MM.1S (cell line): ENCODE measurements at regions not wholly inside any gene's neighbourhood (a gene's known extent, or its start where the extent isn't known, plus 50 kb on each side); places are given as distances from the start of the nearest gene placed in this dataset.

Source experiments
- DNase-seq: peaks from one replicate; pipeline ENCODE4 v3.0.0-alpha.2; 2015
- H2AFZ ChIP-seq: fragments of 300-600 bp; sonication (generic); 2 replicates; pipeline ENCODE4 v1.6.0; 2016; ENCODE audit warnings: antibody characterized with exemption, low read length
- H3F3A ChIP-seq: fragments of 300-600 bp; sonication (generic); 2 replicates; pipeline ENCODE4 v1.6.1; 2016; ENCODE audit warnings: mild to moderate bottlenecking, antibody characterized with exemption, low read length, moderate library complexity, mixed read lengths; ENCODE audit not compliant: insufficient read depth
- H3K27ac ChIP-seq: fragments of 300-600 bp; sonication (generic); 2 replicates; pipeline ENCODE4 v1.5.1; 2016; ENCODE audit warnings: mild to moderate bottlenecking, low read length
- H3K27me3 ChIP-seq: fragments of 300-600 bp; sonication (generic); replicated peaks from 2 replicates; pipeline ENCODE4 v1.6.0; 2016; ENCODE audit warnings: low read length; ENCODE audit not compliant: insufficient read depth
- H3K36me3 ChIP-seq: fragments of 300-600 bp; sonication (generic); replicated peaks from 2 replicates; pipeline ENCODE4 v1.6.1; 2016; ENCODE audit warnings: mild to moderate bottlenecking, low read length, mixed read lengths; ENCODE audit not compliant: insufficient read depth
- H3K4me1 ChIP-seq: fragments of 300-600 bp; sonication (generic); 2 replicates; pipeline ENCODE4 v1.6.1; 2016; ENCODE audit warnings: low read length, mixed read lengths
- H3K4me2 ChIP-seq: fragments of 300-600 bp; sonication (generic); 2 replicates; pipeline ENCODE4 v1.6.0; 2016; ENCODE audit warnings: low read depth, low read length
- H3K4me3 ChIP-seq: fragments of 300-600 bp; sonication (generic); 2 replicates; pipeline ENCODE4 v1.5.1; 2016; ENCODE audit warnings: low read length, mixed read lengths
- H3K79me2 ChIP-seq: fragments of 300-600 bp; sonication (generic); 2 replicates; pipeline ENCODE4 v1.6.1; 2016; ENCODE audit warnings: mixed run types, low read length, mixed read lengths
- H3K9ac ChIP-seq: fragments of 300-600 bp; sonication (generic); 2 replicates; pipeline ENCODE4 v1.6.1; 2016; ENCODE audit warnings: low read length, mixed read lengths
- H3K9me2 ChIP-seq: fragments of 300-600 bp; sonication (generic); replicated peaks from 2 replicates; pipeline ENCODE4 v1.6.1; 2016; ENCODE audit warnings: mild to moderate bottlenecking, low read length, mixed read lengths; ENCODE audit not compliant: insufficient read depth
- H3K9me3 ChIP-seq: fragments of 300-600 bp; sonication (generic); replicated peaks from 2 replicates; pipeline ENCODE4 v1.6.1; 2016; ENCODE audit warnings: mild to moderate bottlenecking, low read length, mixed read lengths; ENCODE audit not compliant: insufficient read depth
- H4K20me1 ChIP-seq: fragments of 300-600 bp; sonication (generic); 2 replicates; pipeline ENCODE4 v1.6.1; 2016; ENCODE audit warnings: mild to moderate bottlenecking, low read length, moderate library complexity, mixed read lengths; ENCODE audit not compliant: insufficient read depth
- CTCF ChIP-seq: fragments of 300-600 bp; sonication (generic); IDR thresholded peaks from 2 replicates; pipeline ENCODE4 v1.5.1; 2016; ENCODE audit warnings: antibody characterized with exemption, low read length, mixed read lengths
- EZH2 ChIP-seq: fragments of 300-600 bp; sonication (generic); optimal IDR thresholded peaks from 2 replicates; pipeline ENCODE3; 2017; ENCODE audit warnings: low read depth, mild to moderate bottlenecking, antibody characterized with exemption, low read length, mixed read lengths
- EZH2phosphoT487 ChIP-seq: fragments of 300-600 bp; sonication (generic); IDR thresholded peaks from 2 replicates; pipeline ENCODE4 v1.6.1; 2018; ENCODE audit warnings: antibody characterized with exemption, low read length

GRCh38 chrX:20461002-20461401 lies 194.3 kb upstream of the RPS6KA3 start:
- no peaks in the 10 kb centered on the region for H3K27me3 ChIP-seq
- no peak overlapping the region for H3K4me2 ChIP-seq
- no peaks in the 10 kb centered on the region for H4K20me1 ChIP-seq
- H3K9ac ChIP-seq: no peak overlapping the region
- H3K36me3 ChIP-seq: no peaks in the 10 kb centered on the region
- no peaks in the 10 kb centered on the region for H3K79me2 ChIP-seq
- H3F3A ChIP-seq: 0 out of 2 replicates have a peak, but pooled peaks cover 4% of the 10 kb centered on the region
- no peak for DNase-seq
- peaks cover 16% of the 10 kb centered on the region; the same call in 1 of the 2 replicates for H3K4me1 ChIP-seq
- no peaks in the 10 kb centered on the region for H3K9me2 ChIP-seq
- H3K27ac ChIP-seq: no peak overlapping the region
- H3K9me3 ChIP-seq: no peaks in the 10 kb centered on the region
- H2AFZ ChIP-seq: no peak overlapping the region
- TF ChIP-seq EZH2phosphoT487 (no peak), CTCF (no peak), EZH2 (no peak)
- no peak overlapping the region for H3K4me3 ChIP-seq

- H3F3A ChIP-seq: 0 out of 2 replicates have a peak, but pooled peaks cover 4% of the 10 kb centered on the region
Measured at GRCh38 chrX:20459410-20460350, 193.0 kb upstream of the RPS6KA3 start.

DNA sequence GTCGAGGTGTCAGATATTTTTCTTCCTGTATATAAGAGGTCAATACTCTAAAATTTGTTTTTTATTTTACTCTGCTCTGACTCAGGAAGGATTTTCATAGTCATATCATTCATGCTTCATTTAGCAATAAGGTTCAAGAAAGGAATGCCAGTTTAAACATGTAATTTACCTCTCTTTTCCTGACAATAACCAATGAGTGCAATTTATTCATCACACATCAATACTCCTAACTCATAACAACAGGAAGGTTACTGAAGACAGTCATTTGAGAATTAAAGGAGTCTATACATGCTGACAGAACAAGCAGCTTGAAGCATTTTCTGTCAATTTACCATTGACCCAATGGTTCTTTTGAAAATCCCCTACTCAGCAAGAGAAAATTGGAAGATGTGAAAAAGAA lies 190.3 kb upstream of the RPS6KA3 start:
- Histone ChIP-seq H4K20me1 (no peaks in the 10 kb centered on the region), H3K79me2 (no peaks in the 10 kb centered on the region), H3K4me1 (peaks cover 4% of the 10 kb centered on the region; the same call in 1 of the 2 replicates), H3K4me3 (no peak overlapping the region), H3K27ac (no peak overlapping the region), H2AFZ (no peak overlapping the region), H3K36me3 (no peaks in the 10 kb centered on the region), H3K27me3 (no peaks in the 10 kb centered on the region), H3K9me3 (no peaks in the 10 kb centered on the region), H3K9ac (no peak overlapping the region), H3K4me2 (no peak overlapping the region), H3F3A (peaks cover 6% of the 10 kb centered on the region; the same call in 1 of the 2 replicates), H3K9me2 (no peaks in the 10 kb centered on the region)
- DNase-seq: no peak
- TF ChIP-seq EZH2 (no peak), EZH2phosphoT487 (no peak), CTCF (no peak)

More at GRCh38 chrX:20459410-20460350, 193.0 kb upstream of the RPS6KA3 start:
- Histone ChIP-seq H3K4me2 (no peak overlapping the region), H3K4me3 (no peak overlapping the region), H3K27ac (no peak overlapping the region), H3K9ac (no peak overlapping the region), H3K9me3 (no peaks in the 10 kb centered on the region), H4K20me1 (no peaks in the 10 kb centered on the region), H3K27me3 (no peaks in the 10 kb centered on the region), H3K4me1 (peaks cover 16% of the 10 kb centered on the region; the same call in 1 of the 2 replicates), H3K9me2 (no peaks in the 10 kb centered on the region), H3K79me2 (no peaks in the 10 kb centered on the region), H3K36me3 (no peaks in the 10 kb centered on the region), H2AFZ (no peak overlapping the region)
- no peak for DNase-seq
- TF ChIP-seq CTCF (no peak), EZH2phosphoT487 (no peak), EZH2 (no peak)
